ENCODE measurements at regions not wholly inside any gene's neighbourhood (a gene's known extent, or its start where the extent isn't known, plus 50 kb on each side); places are given as distances from the start of the nearest gene placed in this dataset.
"Not testable (repeated sequence)": the region's sequence is repeated elsewhere in the genome, so short reads cannot be mapped to it uniquely, and the experiment has no call there.

GRCh38 chr1:47688461-47689296 lies 250.8 kb downstream of the FOXD2 start:
- no peak for DNase-seq

- no peak for DNase-seq
Measured at GRCh38 chr1:47689894-47690293, 252.1 kb downstream of the FOXD2 start.

- no peak for DNase-seq
Measured at GRCh38 chr1:47690341-47691250, 252.8 kb downstream of the FOXD2 start.

- DNase-seq, result not testable (repeated sequence)
Measured at GRCh38 chr1:47691293-47691692, 253.4 kb downstream of the FOXD2 start.

- DNase-seq, result no peak
Measured at GRCh38 chr1:47692196-47692595, 254.4 kb downstream of the FOXD2 start.

GRCh38 chr1:47693115-47693514 lies 255.3 kb downstream of the FOXD2 start:
- DNase-seq, result no peak

- no peak for DNase-seq
Measured at GRCh38 chr1:47694011-47694890, 256.4 kb downstream of the FOXD2 start.

GRCh38 chr1:47696404-47696736 lies 258.5 kb downstream of the FOXD2 start:
- DNase-seq, result no peak

GRCh38 chr1:47696737-47697441 lies 259.0 kb downstream of the FOXD2 start:
- DNase-seq, result peak; percentile 10

- DNase-seq, result no peak
Measured at GRCh38 chr1:47697616-47698335, 259.9 kb downstream of the FOXD2 start.

- DNase-seq, result no peak
Measured at GRCh38 chr1:47699492-47700235, 261.8 kb downstream of the FOXD2 start.

- DNase-seq, result no peak
Measured at GRCh38 chr1:47701283-47701682, 263.4 kb downstream of the FOXD2 start.

- DNase-seq, result no peak
Measured at GRCh38 chr1:47701741-47702515, 264.1 kb downstream of the FOXD2 start.

GRCh38 chr1:47703156-47703825 lies 265.4 kb downstream of the FOXD2 start:
- DNase-seq, result no peak

- no peak for DNase-seq
Measured at GRCh38 chr1:47703981-47704596, 266.2 kb downstream of the FOXD2 start.

GRCh38 chr1:47705517-47706130 lies 267.8 kb downstream of the FOXD2 start:
- DNase-seq, result peak; percentile 32

GRCh38 chr1:47707503-47707902 lies 269.7 kb downstream of the FOXD2 start:
- no peak for DNase-seq

- no peak for DNase-seq
Measured at GRCh38 chr1:47708019-47708535, 270.2 kb downstream of the FOXD2 start.
